Uterus (tissue), 3 donors: ENCODE measurements at regions not wholly inside any gene's neighbourhood (a gene's known extent, or its start where the extent isn't known, plus 50 kb on each side); places are given as distances from the start of the nearest gene placed in this dataset.
"Not testable (repeated sequence)": the region's sequence is repeated elsewhere in the genome, so short reads cannot be mapped to it uniquely, and the experiment has no call there.

Source experiments
- DNase-seq, 2 donors: peaks; one replicate each; pipeline ENCODE4 v3.0.0-alpha.2; 2019 to 2020
- H3K27ac ChIP-seq, 2 donors: fragments of 200-600 bp; sonication (generic); 1 replicate in 1 of 2; 2 replicates in 1 of 2; pipeline ENCODE4 v1.5.1; 2016 to 2018
- H3K27me3 ChIP-seq, 2 donors: fragments of 200-600 bp; sonication (generic); one replicate each; pipeline ENCODE4 v1.5.1; 2018 to 2019; ENCODE audit warnings: control low read depth in 1 of 2
- H3K36me3 ChIP-seq, 2 donors: fragments of 200-600 bp; sonication (generic); one replicate each; pipeline ENCODE4 v1.5.1; 2019; ENCODE audit warnings: control low read depth in 1 of 2
- H3K4me1 ChIP-seq, 2 donors: fragments of 200-600 bp; sonication (generic); one replicate each; pipeline ENCODE4 v1.5.1; 2018 to 2019; ENCODE audit warnings: control low read depth in 1 of 2
- H3K4me3 ChIP-seq, 2 donors: fragments of 200-600 bp; sonication (generic); 1 replicate in 1 of 2; 2 replicates in 1 of 2; pipeline ENCODE4 v1.5.1; 2018 to 2019; ENCODE audit warnings: mild to moderate bottlenecking in 1 of 2
- H3K9me3 ChIP-seq, 2 donors: fragments of 200-600 bp; sonication (generic); one replicate each; pipeline ENCODE4 v1.5.1; 2019; ENCODE audit warnings: control low read depth in 1 of 2
- POLR2A ChIP-seq, 2 donors: fragments of 450-650 bp; IDR thresholded peaks; one replicate each; pipeline ENCODE4 v1.6.1; 2016; ENCODE audit warnings: antibody characterized with exemption in 2 of 2, mild to moderate bottlenecking in 1 of 2, moderate library complexity in 1 of 2
- intact Hi-C: fragments of 100-400 bp; cut with DNase I; formaldehyde crosslinking; loops from one replicate; pipeline ENCODE4 v1.15.1; 2023; ENCODE audit warnings: low total_unique reads
- TF ChIP-seq, protein P1 (sequence below), 4 experiments: fragments of 200-600 bp in 2 of 4; fragments of 450-650 bp in 2 of 4; sonication (generic) in 2 of 4; IDR thresholded peaks; one replicate each; pipeline ENCODE4 v1.5.1; 2016 to 2019; ENCODE audit warnings: antibody characterized with exemption in 4 of 4, mild to moderate bottlenecking in 2 of 4, moderate library complexity in 1 of 4
- donor health status: DM: yes; HTN: yes; CAD: no.

- intact Hi-C loops = no loop called here
- Histone ChIP-seq H3K4me1 (no peaks in the 10 kb centered on the region), H3K36me3 (no peaks in the 10 kb centered on the region), H3K9me3 (no peaks in the 10 kb centered on the region), H3K27ac (no peak overlapping the region), H3K27me3 (no peaks in the 10 kb centered on the region), H3K4me3 (no peak overlapping the region)
- no peak for DNase-seq
- TF ChIP-seq, protein P1, sequence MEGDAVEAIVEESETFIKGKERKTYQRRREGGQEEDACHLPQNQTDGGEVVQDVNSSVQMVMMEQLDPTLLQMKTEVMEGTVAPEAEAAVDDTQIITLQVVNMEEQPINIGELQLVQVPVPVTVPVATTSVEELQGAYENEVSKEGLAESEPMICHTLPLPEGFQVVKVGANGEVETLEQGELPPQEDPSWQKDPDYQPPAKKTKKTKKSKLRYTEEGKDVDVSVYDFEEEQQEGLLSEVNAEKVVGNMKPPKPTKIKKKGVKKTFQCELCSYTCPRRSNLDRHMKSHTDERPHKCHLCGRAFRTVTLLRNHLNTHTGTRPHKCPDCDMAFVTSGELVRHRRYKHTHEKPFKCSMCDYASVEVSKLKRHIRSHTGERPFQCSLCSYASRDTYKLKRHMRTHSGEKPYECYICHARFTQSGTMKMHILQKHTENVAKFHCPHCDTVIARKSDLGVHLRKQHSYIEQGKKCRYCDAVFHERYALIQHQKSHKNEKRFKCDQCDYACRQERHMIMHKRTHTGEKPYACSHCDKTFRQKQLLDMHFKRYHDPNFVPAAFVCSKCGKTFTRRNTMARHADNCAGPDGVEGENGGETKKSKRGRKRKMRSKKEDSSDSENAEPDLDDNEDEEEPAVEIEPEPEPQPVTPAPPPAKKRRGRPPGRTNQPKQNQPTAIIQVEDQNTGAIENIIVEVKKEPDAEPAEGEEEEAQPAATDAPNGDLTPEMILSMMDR (IDR thresholded peaks at IDR 0.05) = no peak
- no peak for TF ChIP-seq POLR2A (IDR thresholded peaks at IDR 0.05)
Measured at GRCh38 chr2:192413812-192414681, 219.3 kb upstream of the TMEFF2 start.

DNA sequence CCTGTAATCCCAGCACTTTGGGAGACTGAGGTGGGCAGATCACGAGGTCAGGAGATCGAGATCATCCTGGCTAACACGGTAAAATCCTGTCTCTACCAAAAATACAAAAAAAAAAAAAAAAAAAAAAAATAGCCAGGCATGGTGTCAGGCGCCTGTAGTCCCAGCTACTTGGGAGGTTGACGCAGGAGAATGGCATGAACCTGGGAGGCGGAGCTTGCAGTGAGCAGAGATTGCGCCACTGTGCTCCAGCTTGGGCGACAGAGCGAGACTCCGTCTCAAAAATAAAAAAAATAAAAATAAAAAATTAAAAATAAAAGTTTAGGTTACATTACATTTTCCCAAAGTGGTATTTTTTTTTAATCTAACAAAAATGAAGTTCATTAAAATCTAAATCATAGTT lies 218.1 kb upstream of the TMEFF2 start:
- H3K36me3 ChIP-seq, H3K27me3 ChIP-seq, H3K27ac ChIP-seq, H3K4me3 ChIP-seq, intact Hi-C loops, DNase-seq, H3K4me1 ChIP-seq, H3K9me3 ChIP-seq: not testable (repeated sequence)

DNA sequence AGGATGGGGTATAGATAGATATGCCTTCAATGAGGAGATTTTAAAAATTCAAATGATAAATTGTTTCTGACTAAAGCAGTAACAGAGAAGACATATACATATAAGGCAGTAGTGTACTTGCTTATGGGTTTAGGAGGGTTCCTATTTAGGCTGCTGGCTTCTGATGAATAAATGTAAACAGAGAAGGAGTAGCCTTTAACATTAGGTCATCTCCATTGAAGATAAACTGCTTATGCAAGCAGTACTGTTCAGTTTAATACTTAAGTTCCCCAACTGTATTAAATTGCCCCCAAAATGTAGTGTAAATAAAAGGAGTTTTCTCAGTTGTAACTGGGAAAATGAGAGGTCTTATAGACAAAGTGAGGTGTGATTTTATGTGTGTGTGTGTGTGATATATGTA lies 217.7 kb upstream of the TMEFF2 start:
- intact Hi-C loops = no loop called here
- Histone ChIP-seq H3K27me3 (no peaks in the 10 kb centered on the region), H3K36me3 (no peaks in the 10 kb centered on the region), H3K27ac (no peak overlapping the region), H3K9me3 (no peaks in the 10 kb centered on the region), H3K4me1 (no peaks in the 10 kb centered on the region), H3K4me3 (no peak overlapping the region)
- DNase-seq = no peak
- TF ChIP-seq, protein P1 (IDR thresholded peaks at IDR 0.05) = no peak
- TF ChIP-seq POLR2A (IDR thresholded peaks at IDR 0.05) = no peak

DNA sequence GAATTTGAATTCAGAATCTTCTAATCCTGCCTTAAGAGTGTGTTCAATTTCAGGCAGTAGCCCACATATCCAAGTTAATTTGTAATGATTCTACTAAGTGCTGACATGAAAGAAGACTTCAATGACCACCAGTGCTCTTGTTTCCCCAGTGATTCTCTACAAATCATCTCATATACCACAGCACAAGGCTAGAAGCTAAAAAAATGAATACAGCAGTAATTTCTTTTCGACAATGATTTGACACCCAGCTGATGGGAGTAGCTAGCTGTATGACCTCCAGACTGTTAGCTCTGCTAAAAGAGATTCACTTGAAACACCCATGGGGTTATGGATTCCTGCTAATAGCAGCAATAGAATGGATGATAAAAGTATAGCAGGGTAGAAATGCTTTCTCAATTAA lies 217.0 kb upstream of the TMEFF2 start:
- no peak for TF ChIP-seq POLR2A (IDR thresholded peaks at IDR 0.05)
- TF ChIP-seq, protein P1 (IDR thresholded peaks at IDR 0.05) = no peak

DNA sequence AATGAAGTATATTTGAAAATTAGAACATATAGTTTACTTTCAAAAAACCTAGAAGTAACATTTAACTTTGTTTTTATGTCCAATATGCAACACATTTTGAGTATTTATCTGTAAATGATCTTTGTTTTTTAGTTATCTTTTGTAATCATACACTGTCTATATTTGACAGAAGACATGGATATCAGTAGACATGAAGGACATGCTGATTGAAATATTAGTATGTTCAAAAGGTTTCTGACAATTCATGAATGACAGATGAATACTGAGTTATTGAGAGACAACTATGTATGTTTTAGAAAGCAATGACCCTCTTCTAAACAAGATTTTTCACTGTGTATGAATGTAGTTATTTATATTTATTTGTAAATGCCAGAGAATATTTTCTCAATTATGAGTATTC lies 215.6 kb upstream of the TMEFF2 start:
- no peaks in the 10 kb centered on the region for H3K4me1 ChIP-seq
- no peak for DNase-seq
- no peaks in the 10 kb centered on the region for H3K36me3 ChIP-seq
- no peak overlapping the region for H3K4me3 ChIP-seq
- TF ChIP-seq, protein P1 (IDR thresholded peaks at IDR 0.05) = no peak
- no peak for TF ChIP-seq POLR2A (IDR thresholded peaks at IDR 0.05)
- intact Hi-C loops = no loop called here
- no peaks in the 10 kb centered on the region for H3K9me3 ChIP-seq
- no peaks in the 10 kb centered on the region for H3K27me3 ChIP-seq
- H3K27ac ChIP-seq = no peak overlapping the region

More for the DNA sequence above, 217.0 kb upstream of the TMEFF2 start:
- intact Hi-C loops = no loop called here
- no peaks in the 10 kb centered on the region for H3K4me1 ChIP-seq
- H3K27me3 ChIP-seq = no peaks in the 10 kb centered on the region
- H3K36me3 ChIP-seq = no peaks in the 10 kb centered on the region
- H3K4me3 ChIP-seq = no peak overlapping the region
- no peaks in the 10 kb centered on the region for H3K9me3 ChIP-seq
- no peak overlapping the region for H3K27ac ChIP-seq
- DNase-seq = no peak
